Hematopoietic multipotent progenitor cell treated with erythropoietin and hydrocortisone succinate and interleukin-3 and kit ligand, for 4 days (in vitro differentiated cells): ENCODE measurements at regions not wholly inside any gene's neighbourhood (a gene's known extent, or its start where the extent isn't known, plus 50 kb on each side); places are given as distances from the start of the nearest gene placed in this dataset.
"Not testable (repeated sequence)": the region's sequence is repeated elsewhere in the genome, so short reads cannot be mapped to it uniquely, and the experiment has no call there.

Source experiments
- DNase-seq: peaks from one replicate; pipeline ENCODE4 v3.0.0-alpha.2; 2015

- no peak for DNase-seq
Observed at GRCh38 chr11:82045748-82046457, 687.8 kb downstream of the FAM181B start.

GRCh38 chr11:82043316-82043715 is 690.3 kb downstream of the FAM181B start:
- no peak for DNase-seq

DNA sequence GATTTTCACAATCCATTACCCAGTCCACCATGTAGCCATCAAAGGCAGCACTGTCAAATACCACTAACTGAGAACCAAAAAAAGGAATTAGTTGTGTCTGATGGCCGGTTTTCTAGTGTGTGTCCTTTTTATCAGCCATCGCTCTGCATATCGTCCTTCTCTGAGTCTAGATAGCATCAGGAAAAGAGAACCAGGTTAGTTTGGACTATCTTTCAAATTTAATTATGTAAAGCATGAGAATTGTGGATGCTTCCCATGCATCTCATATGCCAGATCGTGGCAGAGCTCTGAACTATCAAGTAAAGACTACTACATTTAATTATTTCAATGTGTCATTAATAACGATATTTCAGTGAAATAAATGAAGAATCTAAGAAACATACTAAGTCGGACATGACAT is 691.9 kb downstream of the FAM181B start:
- DNase-seq: no peak

DNA sequence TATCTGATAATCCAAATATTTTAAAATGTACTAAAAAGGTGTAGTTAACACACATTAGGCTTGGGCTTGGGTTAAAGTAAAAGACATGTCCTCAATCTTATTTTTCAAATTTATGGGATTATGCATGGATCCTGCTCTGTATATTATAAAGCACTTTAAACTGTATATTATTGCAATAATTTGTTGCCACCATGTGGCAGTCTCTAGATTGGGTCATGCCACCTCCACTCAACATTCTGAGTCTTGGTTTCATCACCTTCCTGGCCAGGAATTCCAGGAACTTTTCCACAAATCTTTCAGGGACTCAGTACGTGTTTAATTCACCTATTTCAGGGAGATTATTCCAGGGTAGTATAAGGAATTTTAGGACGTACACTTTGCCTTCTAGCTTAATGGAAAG is 695.5 kb downstream of the FAM181B start:
- peak; percentile 8 for DNase-seq

DNA sequence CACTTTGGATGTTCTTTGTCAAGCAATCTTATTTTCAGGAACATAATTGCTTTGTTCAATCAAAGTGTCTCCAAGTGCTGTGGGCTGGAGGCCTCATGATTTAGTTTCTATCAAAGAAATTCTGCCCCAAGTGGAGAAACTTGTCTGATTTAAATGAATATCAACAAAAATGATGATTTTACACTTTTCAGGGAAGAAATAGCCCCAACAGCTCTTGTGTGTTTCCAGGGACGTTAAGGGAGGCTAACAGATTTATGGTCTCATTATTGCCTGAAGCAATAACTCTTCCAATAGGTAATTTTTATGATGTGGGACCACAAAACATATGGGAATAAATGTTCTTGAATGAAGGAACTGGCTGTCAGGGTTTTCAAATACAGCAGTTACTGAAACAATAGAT is 699.1 kb downstream of the FAM181B start:
- DNase-seq: peak; percentile 1

GRCh38 chr11:82027335-82027734 is 706.3 kb downstream of the FAM181B start:
- not testable (repeated sequence) for DNase-seq

DNA sequence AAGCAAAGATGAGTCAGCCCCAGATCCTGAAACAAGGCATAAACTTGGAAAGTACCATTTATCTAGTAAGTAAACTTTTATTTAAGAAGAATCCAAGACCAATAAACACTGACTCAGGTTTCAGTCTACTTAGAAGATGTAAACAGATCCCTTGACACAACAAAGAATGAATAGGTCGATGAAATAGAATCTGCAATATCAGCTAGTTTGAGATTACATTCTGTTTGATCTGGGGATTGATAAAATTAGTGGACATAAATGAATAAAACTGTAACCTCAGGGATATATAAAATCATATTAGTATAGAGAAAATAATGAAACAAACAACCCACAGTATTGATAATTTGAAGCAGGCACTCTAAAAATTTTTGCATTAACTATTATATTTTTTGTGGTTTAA is 708.9 kb downstream of the FAM181B start:
- DNase-seq: no peak

DNA sequence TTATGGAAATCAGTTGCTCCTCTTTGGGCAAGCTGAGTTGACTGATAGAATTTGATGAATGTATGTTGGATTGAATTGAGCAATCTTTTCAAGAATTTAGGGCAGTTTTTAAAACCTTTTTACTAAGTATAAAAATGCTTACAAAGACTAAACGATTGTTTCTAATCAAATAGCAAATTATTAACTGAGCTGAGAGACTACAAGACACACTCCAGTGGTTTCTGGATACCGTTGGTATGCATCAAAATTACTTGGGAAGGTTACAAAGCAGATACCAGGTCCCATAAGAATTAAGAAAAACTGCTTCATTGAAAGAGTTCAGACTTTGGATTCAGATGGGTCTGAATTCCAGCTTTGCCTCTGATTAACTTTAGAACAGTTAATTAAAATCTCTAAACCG is 721.4 kb downstream of the FAM181B start:
- no peak for DNase-seq

- DNase-seq: no peak
Observed at GRCh38 chr11:82009133-82009532, 724.5 kb downstream of the FAM181B start.

DNA sequence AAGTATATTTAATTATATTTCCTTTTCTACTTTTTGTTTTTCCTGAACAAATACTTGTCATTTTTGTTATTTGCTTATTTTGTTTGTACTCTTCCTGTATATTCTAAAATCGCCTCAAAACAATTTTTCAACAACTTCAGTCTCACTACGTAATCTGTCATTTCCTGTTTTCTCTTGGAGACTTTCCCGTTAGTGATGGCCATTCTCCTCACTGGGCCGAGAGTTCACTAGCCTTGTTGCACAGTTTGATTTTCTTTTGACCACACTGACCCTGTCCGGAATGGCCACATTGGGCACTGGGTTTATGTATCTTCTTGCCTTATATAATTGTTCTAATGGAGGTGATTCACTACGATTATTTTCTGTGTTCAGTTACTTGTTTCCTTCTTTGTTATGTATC is 726.1 kb downstream of the FAM181B start:
- DNase-seq: no peak

DNA sequence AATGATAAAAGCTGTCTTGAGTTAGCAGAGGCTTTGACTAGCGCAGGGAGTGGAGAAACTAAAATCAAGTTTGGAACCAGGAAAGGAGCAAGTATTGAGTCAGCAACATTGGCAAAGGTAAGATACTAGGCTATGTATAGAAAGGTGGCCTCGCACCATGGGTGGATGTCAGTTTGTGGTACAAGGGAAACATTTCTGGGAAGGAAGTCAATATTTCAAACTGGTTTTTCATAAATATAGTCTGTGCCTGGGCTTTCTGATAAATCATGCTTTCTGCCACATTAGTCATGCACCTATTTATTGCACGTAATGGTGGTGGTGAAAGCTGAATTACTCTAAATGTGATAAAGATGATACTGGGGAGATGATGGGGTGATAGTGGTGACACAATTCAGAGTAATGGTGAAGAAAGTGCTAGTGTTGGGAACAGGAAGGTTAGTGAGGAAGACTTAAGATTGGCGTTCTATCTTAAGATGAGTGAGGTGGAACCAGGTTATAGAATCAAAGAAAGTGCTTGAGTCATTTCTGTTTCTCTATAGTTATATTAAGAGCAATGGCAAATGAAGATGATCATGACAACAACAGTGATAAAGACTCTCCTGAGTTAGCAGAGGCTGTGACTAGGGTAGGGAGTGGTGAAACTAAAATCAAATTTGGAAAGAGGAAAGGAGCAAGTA is 729.0 kb downstream of the FAM181B start:
- DNase-seq: no peak

- DNase-seq: no peak
Observed at GRCh38 chr11:82003671-82004515, 729.8 kb downstream of the FAM181B start.

GRCh38 chr11:82003024-82003423 is 730.6 kb downstream of the FAM181B start:
- DNase-seq: no peak

GRCh38 chr11:81995889-81996288 is 737.8 kb downstream of the FAM181B start:
- DNase-seq: no peak

- no peak for DNase-seq
Observed at GRCh38 chr11:81993755-81994154, 739.9 kb downstream of the FAM181B start.

- no peak for DNase-seq
Observed at GRCh38 chr11:81990659-81991443, 742.8 kb downstream of the FAM181B start.

GRCh38 chr11:81989093-81989492 is 744.6 kb downstream of the FAM181B start:
- no peak for DNase-seq

DNA sequence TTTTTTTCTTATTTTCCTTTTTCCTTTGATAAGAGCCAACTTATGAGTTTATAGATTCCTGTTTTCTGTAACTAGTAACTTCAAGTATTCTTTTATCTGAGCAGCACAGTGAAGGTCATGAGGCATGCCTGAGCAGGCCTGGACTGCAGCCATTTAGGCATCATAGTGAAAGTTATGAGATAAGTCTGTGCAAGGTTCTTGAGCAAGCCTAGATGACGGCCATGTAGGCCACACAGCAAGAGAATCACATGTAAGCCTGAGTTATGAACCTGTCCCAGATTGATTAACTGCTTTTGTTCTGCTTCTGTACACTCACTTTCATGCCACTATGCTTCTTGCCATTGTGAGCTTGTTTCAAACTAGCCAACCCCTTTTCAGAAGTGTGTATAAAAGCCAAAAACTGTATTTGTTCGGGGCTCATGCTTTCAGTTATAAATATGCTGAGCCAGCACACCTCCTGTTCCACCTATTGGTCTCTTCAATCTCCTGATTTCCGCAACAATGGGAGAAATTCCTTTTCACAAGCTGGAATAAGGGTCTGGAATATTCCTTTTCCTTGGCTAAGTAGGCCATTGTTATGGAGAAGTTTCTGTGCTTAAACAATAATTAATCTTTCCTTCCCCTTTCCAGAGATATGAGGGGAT is 745.7 kb downstream of the FAM181B start:
- peak; percentile 2 for DNase-seq

DNA sequence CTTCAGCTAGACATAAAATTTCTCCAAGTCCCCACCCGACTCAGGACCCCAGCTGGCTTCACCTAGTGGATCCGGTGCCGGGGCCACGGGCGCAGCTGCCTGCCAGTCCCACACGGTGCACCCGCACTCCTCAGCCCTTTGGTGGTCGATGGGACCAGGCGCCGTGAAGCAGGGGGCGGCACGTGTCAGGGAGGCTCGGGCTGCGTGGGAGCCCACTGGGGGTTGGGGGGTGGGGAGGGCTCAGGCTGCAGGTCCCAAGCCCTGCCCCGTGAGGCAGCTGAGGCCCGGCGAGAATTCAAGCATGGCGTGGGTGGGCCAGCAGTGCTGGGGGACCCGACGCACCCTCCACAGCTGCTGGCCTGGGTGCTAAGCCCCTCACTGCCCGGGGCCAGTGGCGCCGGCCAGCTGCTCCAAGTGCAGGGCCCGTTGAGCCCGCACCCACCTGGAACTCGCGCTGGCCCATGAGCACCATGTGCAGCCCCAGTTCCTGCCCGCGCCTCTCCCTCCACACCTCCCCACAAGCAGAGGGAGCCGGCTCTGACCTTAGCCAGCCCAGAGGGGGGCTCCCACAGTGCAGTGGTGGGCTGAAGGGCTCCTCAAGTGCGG is 747.0 kb downstream of the FAM181B start:
- no peak for DNase-seq

DNA sequence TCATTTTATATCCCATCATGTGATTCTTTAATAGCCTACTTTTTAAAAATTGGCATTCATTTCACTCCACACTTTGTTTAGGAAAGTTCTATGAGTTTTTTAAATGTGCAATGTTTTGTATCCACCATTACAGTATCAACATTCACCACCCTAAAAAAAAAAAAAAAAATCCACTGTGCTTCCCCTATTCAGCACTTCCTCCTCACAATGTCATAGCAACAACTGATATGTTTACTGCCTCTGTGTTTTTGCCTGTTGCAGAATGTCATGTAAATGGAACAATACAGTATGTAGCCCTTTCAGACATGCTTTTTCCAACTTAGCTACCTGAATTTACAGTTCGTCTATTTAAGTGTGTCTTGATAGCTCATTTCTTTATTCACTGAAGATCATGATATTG is 754.2 kb downstream of the FAM181B start:
- peak; percentile 24 for DNase-seq

DNA sequence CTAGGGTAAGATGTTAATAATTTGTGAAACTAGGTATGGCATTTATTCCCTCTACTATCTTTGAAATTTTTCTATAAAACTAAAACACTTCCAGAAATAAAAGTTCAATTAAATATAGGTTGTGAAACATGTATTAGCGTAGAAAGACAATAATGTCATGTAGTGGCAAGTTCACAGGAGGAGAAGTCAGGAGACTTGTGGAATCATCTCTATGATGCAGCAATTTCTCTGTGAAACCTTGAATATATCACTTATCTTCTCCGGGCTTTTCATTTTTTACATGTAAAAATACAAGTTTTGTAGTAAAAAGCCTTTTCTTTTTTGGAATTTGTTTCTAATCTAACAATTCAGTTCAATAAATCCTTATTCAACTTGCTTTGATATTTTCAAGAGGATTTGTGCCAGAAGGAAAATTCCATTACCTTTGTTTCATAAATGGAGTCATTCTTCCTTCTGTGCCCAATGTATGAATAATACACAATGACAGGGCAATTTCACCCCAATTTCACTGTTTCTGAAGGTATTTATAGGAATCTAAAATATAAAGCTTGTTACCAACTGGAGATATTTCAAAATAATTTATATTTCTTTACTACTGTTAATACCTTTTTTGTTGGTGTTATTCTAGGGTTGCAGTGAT is 758.3 kb downstream of the FAM181B start:
- no peak for DNase-seq
